T-helper 1 cell treated with Interleukin-12 subunit alpha and Interleukin-12 subunit beta and Interleukin-4 antibody, amounts not matched to agents 30 μg/mL and 1 μg/mL, for 36 hours (primary cell): ENCODE measurements at regions not wholly inside any gene's neighbourhood (a gene's known extent, or its start where the extent isn't known, plus 50 kb on each side); places are given as distances from the start of the nearest gene placed in this dataset.

Experiments used
- H3K27ac Mint-ChIP-seq: one replicate; pipeline ENCODE4 v1.8.0; 2021; ENCODE audit warnings: mild to moderate bottlenecking, mixed read lengths
- H3K27me3 Mint-ChIP-seq: one replicate; pipeline ENCODE4 v1.8.0; 2021; ENCODE audit warnings: low read depth, mixed read lengths
- H3K36me3 Mint-ChIP-seq: one replicate; pipeline ENCODE4 v1.8.0; 2021; ENCODE audit warnings: low read depth, mixed read lengths
- H3K4me1 Mint-ChIP-seq: one replicate; pipeline ENCODE4 v1.8.0; 2021; ENCODE audit warnings: low read depth, mixed read lengths
- H3K4me3 Mint-ChIP-seq: one replicate; pipeline ENCODE4 v1.8.0; 2021; ENCODE audit warnings: mild to moderate bottlenecking, moderate library complexity, mixed read lengths
- H3K9me3 Mint-ChIP-seq: one replicate; pipeline ENCODE4 v1.8.0; 2021; ENCODE audit warnings: mixed read lengths

DNA sequence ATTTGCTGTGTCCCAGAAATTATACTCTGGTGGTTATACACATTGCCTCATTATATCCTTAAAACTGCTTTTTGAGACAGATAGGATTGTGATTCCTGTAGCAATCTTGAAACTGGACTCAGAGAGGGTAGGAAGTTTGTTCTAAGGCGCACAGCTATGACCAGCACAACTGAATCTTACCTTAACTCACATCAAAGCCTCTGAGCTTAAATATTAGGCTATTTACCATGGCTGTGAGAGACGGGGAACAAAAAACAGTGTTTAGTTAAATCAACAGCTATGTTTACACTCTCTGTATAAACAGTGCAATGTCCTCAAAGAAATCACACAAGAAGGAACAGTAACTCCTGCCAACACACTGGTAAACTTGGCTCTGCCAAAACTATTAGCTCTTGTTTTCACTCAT is 50.9 kb upstream of the TUT7 start:
- H3K9me3 Mint-ChIP-seq = no peaks in the 10 kb centered on the region
- H3K27me3 Mint-ChIP-seq = peaks cover 10% of the 10 kb centered on the region
- H3K36me3 Mint-ChIP-seq = no peaks in the 10 kb centered on the region
- H3K4me3 Mint-ChIP-seq = no peak overlapping the region
- H3K27ac Mint-ChIP-seq = no peak overlapping the region
- H3K4me1 Mint-ChIP-seq = peaks cover 5% of the 10 kb centered on the region
